ENCODE measurements at regions not wholly inside any gene's neighbourhood (a gene's known extent, or its start where the extent isn't known, plus 50 kb on each side); places are given as distances from the start of the nearest gene placed in this dataset.

DNA sequence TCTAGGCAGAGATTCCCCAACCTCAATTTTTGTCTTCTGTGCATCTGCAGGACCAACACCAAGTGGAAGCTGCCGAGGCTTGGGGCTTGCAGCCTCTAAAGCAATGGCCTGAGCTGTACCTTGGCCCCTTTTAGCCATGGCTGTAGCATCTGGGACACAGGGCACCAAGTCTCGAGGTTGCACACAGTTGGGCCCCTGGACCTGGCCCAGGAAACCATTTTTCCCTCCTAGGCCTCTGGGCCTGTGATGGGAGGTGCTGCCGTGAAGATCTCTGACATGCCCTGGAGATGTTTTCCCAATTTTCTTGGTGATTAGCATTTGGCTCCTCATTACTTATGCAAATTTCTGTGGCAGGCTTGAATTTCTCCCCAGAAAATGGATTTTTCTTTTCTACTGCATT, 105.7 kb upstream of the LDAH start:
- Histone ChIP-seq H3K9me3 (peaks cover 0 to 12% (median 0%) of the 10 kb centered on the region in 12 donors), H3K4me1 (peaks cover 0 to 8% (median 0%) of the 10 kb centered on the region in 12 donors), H3K27me3 (no peaks in the 10 kb centered on the region), H3K27ac (no peak overlapping the region), H3K36me3 (no peaks in the 10 kb centered on the region), H3K4me3 (no peak overlapping the region)
- TF ChIP-seq, protein P1, sequence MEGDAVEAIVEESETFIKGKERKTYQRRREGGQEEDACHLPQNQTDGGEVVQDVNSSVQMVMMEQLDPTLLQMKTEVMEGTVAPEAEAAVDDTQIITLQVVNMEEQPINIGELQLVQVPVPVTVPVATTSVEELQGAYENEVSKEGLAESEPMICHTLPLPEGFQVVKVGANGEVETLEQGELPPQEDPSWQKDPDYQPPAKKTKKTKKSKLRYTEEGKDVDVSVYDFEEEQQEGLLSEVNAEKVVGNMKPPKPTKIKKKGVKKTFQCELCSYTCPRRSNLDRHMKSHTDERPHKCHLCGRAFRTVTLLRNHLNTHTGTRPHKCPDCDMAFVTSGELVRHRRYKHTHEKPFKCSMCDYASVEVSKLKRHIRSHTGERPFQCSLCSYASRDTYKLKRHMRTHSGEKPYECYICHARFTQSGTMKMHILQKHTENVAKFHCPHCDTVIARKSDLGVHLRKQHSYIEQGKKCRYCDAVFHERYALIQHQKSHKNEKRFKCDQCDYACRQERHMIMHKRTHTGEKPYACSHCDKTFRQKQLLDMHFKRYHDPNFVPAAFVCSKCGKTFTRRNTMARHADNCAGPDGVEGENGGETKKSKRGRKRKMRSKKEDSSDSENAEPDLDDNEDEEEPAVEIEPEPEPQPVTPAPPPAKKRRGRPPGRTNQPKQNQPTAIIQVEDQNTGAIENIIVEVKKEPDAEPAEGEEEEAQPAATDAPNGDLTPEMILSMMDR (IDR thresholded peaks at IDR 0.05): no peak
- TF ChIP-seq POLR2A (IDR thresholded peaks at IDR 0.05): no peak
- no peak for ATAC-seq
- intact Hi-C loops (cut with DNase I): no loop called here
- no peak for DNase-seq
- 70 to 81% (median 75%) methylated on average over 2 to 3 of the region's 3 CpGs for WGBS, 4 donors

DNA sequence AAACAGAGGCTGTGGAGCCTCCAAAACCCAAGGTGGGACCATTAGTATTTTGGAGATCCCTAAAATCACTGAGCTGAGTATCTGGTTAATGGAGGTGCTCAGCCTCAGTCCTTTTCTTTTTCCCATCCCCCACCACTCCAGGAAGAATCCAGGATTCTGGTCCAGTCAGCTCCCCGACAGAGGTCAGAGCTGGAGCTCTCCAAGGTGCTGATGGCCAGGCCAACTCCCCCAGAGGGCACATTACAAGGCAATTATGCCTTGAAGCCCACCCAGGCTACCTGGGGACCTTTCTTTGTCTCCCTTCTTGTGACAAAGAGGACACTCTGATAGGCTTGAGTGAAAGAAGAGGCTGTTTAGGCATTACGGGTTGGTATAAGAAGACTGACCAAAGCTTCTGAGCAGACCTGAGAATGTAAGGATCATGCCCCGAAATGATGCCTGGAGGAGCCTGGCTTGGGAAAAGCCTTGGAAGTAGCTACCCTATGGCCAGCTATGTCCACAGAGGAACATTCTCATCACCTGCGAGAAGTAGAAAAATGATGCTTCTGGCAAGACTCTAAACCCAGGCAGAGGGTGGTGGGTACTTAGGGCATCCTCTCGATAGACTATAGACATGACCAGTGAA, 102.5 kb upstream of the LDAH start:
- WGBS, 4 donors: 73 to 78% (median 76%) methylated on average over 5 of the region's 5 CpGs
- Histone ChIP-seq H3K4me1 (no peaks in the 10 kb centered on the region), H3K27me3 (peaks cover 0 to 3% (median 0%) of the 10 kb centered on the region in 9 donors), H3K27ac (no peak overlapping the region), H3K36me3 (no peaks in the 10 kb centered on the region), H3K4me3 (no peak overlapping the region), H3K9me3 (peaks cover 0 to 12% (median 0%) of the 10 kb centered on the region in 12 donors)
- intact Hi-C loops (cut with DNase I): no loop called here
- peak in 2 of 4 donors; percentile 36 to 43 for ATAC-seq
- DNase-seq: no peak
- TF ChIP-seq, protein P1 (IDR thresholded peaks at IDR 0.05): no peak
- no peak for TF ChIP-seq POLR2A (IDR thresholded peaks at IDR 0.05)

DNA sequence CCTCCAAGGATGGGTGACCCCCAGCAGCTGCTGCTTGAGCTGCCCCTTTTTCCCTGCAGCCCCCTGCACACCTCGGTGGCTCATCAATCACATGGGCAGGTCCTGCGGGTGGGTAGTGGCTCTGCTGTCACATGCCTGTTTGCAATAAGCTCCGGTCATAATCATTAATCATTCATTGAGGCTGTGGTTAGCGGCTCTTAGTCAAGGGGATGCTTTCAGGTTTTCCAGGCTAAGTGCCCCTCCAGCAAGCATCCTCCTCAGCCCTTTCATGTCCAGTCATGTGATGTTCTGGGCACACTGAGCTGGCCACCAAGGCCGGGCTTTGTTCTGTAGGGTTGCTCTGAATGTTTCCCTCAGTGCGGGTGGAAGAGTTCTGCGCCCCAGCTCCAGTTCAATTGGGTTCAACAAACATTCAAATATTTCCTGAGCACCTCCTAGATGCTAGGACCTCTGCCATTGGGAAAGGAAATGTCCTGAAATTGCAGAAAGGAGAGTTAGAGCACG, 96.4 kb upstream of the LDAH start:
- peaks cover 0 to 12% (median 0%) of the 10 kb centered on the region in 9 donors for H3K27me3 ChIP-seq

More for the DNA sequence above, 96.4 kb upstream of the LDAH start:
- Histone ChIP-seq H3K27ac (no peak overlapping the region), H3K9me3 (no peaks in the 10 kb centered on the region), H3K4me3 (no peak overlapping the region), H3K4me1 (peaks cover 0 to 12% (median 0%) of the 10 kb centered on the region in 12 donors), H3K36me3 (no peaks in the 10 kb centered on the region)
- TF ChIP-seq POLR2A (IDR thresholded peaks at IDR 0.05): no peak
- TF ChIP-seq, protein P1 (IDR thresholded peaks at IDR 0.05): no peak
- WGBS, 4 donors: 69 to 80% (median 78%) methylated on average over 8 of the region's 8 CpGs
- intact Hi-C loops (cut with DNase I): no loop called here
- DNase-seq: no peak
- ATAC-seq: no peak

Data from heart left ventricle (tissue), 16 donors.